HG03565 (cell line): ENCODE measurements at regions not wholly inside any gene's neighbourhood (a gene's known extent, or its start where the extent isn't known, plus 50 kb on each side); places are given as distances from the start of the nearest gene placed in this dataset.

Source experiments
- ATAC-seq: cut with Tn5 transposase; IDR thresholded peaks from one replicate; pipeline ENCODE4 v1.9.1; 2021; ENCODE audit warnings: mild to moderate bottlenecking, moderate library complexity; ENCODE audit not compliant: unreplicated experiment

DNA sequence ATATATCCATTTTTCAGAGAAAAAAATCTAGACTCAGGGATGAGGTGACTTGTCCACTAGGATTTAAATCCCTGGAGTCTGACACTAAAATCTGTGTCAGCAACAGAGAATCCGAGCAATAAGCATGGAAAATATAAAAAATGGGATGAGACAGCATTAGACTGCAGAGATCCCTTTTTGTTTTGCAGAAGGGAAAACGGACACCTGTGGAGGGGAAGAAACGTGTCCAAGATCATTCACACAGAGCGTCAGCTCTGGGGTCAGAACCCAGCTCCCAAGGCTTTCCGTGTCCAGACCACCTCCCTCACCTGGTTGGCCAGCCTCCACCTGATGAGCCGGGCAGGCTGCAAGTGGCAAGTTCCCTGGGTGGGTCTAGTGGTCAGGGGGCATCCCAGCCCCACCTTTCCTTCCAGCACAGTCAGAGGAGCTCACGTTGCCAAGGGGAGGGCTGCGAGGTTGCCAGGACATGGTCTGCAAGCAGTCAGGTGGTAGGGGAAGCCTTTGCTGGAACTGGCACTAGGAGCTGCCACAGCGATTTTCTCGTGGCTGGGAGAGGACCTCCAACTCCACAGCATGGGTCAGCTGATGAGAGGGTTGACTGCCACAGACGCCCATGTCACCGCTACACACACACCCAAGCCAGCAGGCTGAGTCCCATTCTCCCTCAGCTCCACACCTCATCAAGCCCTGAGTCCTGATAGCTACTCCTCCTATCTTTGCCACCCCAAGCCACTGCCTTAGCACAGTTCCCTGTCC, 65.9 kb upstream of the CPLX2 start:
- no peak for ATAC-seq

DNA sequence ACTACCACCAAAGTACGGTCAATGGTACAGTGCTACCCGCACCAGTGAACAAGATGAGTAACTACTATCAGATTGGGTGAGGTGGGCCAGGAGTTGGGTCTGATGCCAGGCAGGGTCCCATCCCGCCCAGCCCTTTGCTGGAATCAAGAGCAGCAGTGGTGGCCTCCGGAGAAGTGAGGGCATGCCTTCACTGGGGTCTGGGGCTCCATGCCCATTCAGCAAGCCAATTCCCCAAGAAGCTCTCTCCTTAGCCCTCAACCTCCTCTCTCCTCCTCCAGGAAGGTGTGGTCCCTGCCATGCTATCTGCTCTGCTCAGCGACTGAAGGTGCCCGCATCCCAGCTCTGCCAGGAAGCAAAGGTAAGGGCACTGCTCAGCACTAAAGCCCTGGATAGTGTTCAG, 62.7 kb upstream of the CPLX2 start:
- no peak for ATAC-seq

DNA sequence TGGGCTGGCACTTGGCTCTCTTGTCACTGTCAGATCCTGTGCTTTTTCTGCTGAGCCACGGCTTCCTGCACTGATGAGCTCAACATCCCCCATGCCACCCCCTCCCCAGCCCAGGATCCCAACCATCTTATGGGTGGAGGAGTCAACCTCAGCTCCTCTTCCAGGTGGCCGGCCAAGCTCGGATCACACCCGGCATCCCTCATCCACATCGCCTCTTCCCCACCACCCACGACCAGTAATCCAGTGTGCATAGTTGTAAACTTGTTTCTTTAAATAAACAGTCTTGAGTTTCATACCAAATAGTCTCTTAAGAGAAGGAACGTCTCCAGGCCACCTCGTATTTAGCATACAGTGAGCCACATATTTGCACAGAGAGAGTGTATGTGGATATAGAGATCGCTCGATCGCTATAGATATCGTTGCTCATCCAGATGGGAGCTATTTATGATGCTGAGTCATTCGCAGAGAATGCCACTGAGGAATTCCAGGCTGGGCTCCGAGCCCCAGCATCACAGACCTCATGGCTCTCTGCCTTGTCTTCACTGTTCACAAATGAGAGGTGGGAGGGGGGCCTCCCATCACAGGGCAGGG, 61.8 kb upstream of the CPLX2 start:
- ATAC-seq = no peak

DNA sequence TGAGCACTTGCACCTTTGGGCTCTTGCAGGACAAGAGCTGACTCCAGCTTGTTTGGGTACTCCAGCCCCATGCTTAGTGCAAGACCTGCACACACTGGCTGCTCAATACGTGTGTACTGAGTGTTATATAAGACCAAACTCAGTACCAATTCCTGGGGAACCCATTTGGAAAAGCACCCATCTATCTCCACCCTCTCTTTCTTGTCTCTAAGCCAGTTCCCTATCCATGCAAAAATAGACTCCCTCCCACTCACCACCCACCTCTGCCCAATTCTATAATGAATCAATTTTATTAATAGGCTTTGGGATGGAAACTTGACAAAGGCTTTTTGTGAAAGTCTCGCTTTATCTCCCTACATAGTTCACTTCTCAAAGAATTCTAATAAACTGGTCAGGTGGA, 60.9 kb upstream of the CPLX2 start:
- no peak for ATAC-seq

DNA sequence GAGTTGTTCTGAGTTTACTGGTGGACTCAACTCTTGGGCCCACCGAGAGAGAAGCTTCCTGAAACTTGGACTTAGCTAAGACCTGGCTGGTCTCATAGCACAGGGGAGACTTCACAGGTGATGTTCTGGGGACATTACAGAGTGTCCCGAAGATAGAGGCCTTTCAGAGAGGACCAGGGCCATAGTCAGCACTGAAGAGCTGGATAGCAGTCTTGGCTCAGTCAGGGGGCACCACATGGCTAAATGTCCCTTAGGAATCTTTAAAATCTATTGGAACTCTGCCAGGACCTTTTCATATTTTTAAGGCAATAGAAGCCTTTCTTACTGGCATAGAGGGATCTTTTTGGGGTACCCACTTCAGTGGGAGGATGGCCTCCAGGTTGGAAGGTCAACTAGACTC, 59.8 kb upstream of the CPLX2 start:
- no peak for ATAC-seq

DNA sequence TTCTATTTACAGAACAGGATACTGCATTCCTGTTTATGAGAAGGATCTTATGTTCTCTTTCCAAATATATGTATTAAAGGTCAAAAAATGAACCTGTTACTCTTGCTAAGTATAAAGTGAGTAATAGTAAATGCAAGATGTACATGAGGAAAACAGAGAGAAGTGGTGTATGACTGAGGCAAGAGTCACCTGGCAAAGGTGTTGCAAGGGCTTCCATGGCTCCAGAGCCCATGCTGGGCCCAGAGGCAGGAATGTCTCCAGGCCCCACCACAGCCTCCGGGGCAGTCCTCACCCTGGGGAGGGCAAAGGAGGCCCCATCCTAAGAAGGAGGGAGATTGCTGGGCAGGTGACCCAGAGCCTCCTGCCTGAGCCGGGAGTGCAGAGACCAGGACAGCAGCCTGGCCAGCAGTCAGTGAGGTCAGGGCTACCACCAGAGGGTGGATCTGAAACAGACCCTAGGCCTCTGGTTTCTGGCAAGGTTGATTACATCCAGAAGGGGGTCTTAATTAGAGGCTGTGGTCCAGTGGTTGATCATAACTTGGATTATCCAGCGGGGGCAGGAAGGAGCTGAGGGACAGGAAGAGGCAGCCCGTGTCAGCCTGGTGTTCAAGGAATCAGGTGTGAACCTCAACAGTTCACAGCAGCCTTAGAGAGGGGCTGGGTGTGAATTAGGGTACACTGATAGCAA, 57.3 kb upstream of the CPLX2 start:
- no peak for ATAC-seq

DNA sequence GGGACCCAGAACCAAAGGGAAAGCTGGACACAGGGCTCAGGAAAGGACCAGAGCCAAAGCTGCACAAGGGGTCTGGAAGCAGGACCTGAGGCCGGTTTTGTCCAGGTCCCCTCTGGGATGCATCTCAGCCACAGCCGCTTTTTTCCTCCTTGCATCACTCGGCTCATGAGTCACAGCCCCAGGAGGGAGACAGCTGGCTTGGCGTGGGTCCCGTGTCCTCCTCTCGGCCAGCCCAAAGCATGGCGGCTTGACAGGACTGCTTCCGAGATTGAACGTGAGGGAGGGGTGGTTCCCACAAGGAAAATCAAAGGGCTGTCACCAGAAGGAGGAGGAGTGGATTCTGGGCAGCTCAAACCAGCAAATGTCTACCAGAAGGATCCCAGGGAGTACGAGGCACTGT, 56.7 kb upstream of the CPLX2 start:
- ATAC-seq = no peak

DNA sequence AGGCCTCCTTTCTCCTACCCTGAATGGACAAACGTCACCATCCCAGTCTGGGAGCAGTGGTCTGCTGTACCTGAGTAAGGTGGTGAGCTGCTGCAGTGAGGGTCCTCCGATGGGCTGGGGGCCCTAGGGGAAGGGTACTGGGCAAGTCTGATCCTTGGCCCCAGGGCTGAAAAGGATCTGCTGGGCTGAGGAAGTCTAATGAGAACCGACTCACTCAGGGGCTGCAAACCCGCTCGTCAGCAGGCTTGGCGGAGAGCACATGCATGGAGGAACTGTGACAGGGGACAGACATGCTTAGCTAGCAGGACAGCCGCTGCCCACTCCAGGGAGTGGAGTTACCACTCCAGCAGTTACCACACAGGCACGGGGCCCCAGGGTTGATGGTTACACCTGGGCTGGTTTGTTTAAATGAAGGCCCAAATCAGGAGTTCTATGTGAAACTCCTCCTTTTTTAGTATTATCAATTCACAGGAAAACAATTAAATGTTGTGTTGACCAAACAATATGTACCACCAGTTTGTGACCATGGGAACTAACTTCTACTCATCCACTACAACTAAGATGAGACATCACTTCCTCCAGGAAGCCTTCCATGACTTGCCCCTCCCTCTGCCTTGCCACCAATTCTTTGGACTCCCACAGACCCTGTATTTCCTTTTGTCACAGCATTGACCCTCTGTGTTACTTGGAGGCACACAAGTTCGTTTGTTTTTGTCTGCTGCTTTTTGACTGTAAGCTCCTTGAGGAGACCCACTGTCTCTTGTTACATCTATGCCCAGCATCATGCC, 56.1 kb upstream of the CPLX2 start:
- ATAC-seq = no peak

DNA sequence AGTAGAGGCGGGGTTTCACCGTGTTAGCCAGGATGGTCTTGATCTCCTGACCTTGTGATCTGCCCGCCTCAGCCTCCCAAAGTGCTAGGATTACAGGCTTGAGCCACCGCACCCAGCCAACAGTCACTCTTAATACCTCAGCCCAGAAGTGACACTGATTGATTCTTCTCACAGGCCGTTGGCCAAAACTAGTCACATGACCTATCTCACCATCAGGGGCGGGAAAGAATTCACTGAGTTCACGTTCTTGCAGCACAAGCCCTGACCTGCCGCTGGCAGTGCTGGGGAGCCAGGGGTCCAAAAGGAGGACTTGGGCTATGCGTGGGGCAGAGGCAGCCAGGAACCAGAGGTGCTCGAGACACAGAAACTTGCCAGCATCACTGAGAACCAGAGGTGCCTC, 55.0 kb upstream of the CPLX2 start:
- no peak for ATAC-seq

DNA sequence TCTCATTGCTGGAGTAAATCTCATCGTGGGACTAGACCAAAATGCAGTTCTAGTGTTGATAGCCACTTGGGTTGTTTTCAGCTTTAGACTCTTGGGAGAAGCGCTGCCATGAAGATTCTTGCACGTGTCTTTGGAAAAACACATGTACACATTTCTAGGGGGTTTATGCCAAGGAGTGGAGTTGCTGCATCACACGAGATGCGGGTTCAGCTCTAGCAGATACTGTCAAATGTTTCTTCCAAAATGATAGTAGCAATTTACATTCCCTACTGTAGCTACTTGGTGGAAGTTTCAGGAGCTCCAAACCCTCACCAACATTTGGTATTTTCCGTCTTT, 52.3 kb upstream of the CPLX2 start:
- ATAC-seq = no peak

DNA sequence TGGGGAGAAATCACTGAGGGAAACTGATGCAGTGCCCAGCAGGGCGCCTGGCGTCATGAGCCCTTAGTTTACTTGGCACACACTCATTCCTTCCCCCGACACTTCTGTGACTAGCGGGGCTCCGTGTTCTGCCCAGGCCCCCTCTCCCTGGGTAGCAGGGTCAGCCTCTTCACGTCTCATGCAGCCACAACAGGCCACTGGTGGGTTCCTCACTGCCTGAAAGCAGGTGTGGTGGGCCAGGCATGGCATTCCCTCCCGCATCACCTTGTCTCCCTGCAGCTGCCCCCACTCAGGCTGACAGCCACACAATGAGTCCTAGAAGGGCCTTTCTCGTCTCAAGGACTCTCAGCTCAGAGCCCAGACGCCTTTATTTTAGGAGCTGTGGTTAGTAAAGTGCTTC, 51.1 kb upstream of the CPLX2 start:
- ATAC-seq = no peak
